HG03565 (cell line): ENCODE measurements at regions not wholly inside any gene's neighbourhood (a gene's known extent, or its start where the extent isn't known, plus 50 kb on each side); places are given as distances from the start of the nearest gene placed in this dataset.

Experiments used
- ATAC-seq: cut with Tn5 transposase; IDR thresholded peaks from one replicate; pipeline ENCODE4 v1.9.1; 2021; ENCODE audit warnings: mild to moderate bottlenecking, moderate library complexity; ENCODE audit not compliant: unreplicated experiment

GRCh38 chr12:69129017-69129416 lies 110.4 kb upstream of the CPSF6 start:
- no peak for ATAC-seq

- no peak for ATAC-seq
Measured at GRCh38 chr12:69129564-69129963, 109.8 kb upstream of the CPSF6 start.

DNA sequence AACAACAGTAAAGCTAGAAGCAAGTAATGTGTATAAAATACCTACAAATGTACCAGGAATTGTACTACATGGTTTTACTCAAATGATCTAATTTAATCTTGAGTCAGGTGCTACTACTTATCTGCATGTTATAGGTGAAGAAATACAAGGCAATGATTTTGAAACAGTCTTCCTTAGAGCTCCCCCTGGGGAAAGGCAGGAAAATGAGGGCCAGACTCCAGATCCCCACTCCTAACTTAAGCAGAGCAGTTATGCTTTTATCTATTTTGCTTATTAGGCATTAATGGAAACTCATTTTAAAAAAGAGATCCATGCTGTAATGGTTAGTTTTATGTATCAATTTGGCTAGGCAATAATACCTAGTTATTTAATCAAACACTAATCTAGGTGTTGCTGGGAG lies 109.3 kb upstream of the CPSF6 start:
- ATAC-seq, result no peak

- no peak for ATAC-seq
Measured at GRCh38 chr12:69131077-69131476, 108.3 kb upstream of the CPSF6 start.

GRCh38 chr12:69136931-69137613 lies 102.3 kb upstream of the CPSF6 start:
- ATAC-seq, result no peak

- ATAC-seq, result no peak
Measured at GRCh38 chr12:69141074-69141473, 98.3 kb upstream of the CPSF6 start.

- no peak for ATAC-seq
Measured at GRCh38 chr12:69149270-69149669, 90.1 kb upstream of the CPSF6 start.

- ATAC-seq, result no peak
Measured at GRCh38 chr12:69150083-69150795, 89.1 kb upstream of the CPSF6 start.

- ATAC-seq, result no peak
Measured at GRCh38 chr12:69150796-69151127, 88.6 kb upstream of the CPSF6 start.

DNA sequence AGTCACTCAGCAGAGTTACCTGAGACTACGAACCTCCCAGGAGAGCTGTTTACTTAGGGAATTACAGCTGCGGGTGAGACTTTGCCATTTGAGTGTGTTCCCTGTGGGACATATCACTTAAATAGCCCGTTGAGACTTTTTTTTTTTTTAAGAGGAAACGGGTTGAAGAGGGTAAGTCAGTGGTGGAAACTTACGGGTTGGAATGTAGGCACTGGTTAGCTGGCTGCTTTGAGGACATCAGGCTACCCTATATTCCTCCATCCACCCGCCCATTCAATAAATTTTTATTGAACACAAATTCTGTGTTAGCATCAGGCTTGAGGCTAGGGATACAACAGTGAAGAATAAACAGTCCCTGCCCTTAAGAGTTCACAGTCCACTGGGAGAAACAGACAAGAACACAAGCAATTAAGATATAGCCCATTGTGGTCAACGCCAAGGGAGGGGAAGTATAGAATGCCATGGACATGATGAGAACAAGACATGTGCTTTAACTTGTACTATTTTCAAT lies 88.1 kb upstream of the CPSF6 start:
- no peak for ATAC-seq

DNA sequence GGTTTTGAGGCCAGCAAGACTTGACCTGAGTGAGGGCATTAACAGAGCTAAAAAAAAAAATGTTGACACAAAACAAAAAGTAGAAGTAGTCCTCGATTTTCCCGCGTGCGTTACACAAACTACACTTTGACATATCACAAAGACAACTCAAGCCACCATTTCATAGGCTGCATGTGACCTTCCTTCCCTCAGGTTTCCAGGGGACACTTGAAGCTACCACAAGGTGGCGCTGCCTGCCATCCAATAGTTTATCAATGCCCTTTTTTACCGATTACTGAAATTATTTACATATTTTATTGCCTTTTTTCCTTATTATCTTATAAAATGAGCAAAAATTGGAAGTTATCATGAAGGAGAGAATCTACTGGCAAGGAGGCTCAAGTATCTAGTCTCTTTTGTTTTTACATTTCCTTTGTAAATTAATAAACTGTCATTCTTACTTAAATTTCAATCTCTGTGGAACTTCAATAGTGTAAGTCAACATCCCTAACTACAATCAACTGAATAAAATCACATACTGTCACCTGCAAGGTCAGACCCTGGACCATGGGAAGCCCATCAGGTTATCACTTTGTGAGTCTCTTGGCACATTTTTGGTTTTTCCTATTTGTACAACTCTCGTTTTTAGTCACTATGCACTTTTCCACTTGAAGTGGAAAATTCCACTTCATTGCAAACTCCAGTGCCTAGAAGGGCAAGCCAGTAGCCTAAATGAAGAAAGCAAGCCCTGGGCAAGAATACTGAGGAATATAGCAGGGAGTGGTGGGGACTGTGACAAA lies 84.6 kb upstream of the CPSF6 start:
- ATAC-seq, result no peak

DNA sequence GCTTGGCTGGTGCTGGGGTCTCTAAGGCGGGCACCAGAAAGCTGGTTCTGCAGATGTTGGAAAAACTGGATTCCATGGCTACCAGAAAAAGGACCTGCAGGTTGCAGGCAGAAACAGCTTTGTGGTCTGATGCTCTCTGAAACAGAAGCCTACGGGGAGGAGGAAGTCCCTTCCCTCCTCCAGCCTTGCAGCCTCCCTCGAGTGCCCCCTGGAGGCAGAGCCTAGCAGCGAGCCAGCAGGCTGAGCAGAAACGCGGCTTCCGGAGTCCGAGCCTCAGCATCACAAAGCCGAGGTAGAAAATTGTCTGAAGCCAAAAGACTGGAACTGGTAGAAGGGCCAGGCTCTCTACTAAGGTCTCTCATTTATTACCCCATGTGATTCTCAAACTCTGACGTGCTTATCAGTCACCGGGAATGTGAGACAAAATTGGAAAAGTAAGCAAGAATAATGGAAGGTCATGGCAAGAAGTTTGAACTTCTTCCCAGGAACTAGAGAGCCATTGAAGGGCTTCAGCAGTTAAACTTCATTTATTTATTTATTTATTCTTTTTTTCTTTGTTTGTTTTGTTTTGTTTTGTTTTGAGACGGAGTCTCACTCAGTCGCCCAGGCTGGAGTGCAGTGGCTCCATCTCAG lies 82.2 kb upstream of the CPSF6 start:
- ATAC-seq, result peak; percentile 84

DNA sequence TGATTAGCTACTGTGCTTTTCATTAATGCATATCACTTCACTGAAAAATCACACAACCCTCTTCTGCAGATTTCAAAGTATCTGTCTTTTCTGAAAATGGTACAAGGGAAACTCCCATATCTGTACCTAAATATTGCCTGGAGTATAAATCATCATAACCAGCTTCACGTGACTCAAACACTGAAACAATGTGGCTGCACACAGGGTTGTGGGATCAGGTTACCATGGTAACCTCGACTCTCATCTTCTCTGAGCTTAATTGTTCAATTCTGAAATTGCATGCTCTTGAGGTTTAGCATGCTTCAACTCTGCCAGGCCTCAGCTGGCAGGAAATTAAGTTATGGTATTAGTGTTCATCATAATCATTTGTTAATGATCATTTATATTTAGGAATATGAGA lies 77.5 kb upstream of the CPSF6 start:
- ATAC-seq, result peak; percentile 81

- ATAC-seq, result no peak
Measured at GRCh38 chr12:69163681-69164362, 75.5 kb upstream of the CPSF6 start.

DNA sequence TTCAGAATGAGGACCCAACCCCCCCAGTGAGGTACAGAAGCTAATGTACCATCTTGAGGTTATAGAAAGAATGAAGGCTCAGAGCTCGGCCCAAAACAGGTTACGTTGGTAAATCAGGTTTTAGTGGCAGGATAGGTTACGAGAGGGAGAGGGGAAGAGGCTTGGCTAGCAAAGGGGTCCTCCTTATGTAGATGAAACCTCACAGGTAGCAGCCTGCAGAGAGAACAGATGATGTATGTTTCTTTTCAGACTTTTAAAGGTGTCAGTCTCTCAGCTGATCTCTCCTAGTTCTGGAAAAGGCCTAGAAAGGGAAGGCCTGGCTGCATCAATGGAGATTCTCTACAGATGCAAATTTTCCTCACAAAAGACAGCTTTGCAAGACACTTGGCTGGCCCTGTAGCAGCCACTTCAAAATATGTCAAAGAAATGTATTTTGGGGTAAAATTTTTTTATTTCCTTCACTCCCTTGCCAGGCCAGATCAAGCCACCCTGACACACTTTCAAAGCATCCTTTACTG lies 71.7 kb upstream of the CPSF6 start:
- no peak for ATAC-seq

- no peak for ATAC-seq
Measured at GRCh38 chr12:69168363-69168762, 71.0 kb upstream of the CPSF6 start.

GRCh38 chr12:69168828-69169227 lies 70.5 kb upstream of the CPSF6 start:
- ATAC-seq, result no peak

- ATAC-seq, result no peak
Measured at GRCh38 chr12:69170293-69170692, 69.1 kb upstream of the CPSF6 start.

- ATAC-seq, result no peak
Measured at GRCh38 chr12:69171881-69172280, 67.5 kb upstream of the CPSF6 start.

DNA sequence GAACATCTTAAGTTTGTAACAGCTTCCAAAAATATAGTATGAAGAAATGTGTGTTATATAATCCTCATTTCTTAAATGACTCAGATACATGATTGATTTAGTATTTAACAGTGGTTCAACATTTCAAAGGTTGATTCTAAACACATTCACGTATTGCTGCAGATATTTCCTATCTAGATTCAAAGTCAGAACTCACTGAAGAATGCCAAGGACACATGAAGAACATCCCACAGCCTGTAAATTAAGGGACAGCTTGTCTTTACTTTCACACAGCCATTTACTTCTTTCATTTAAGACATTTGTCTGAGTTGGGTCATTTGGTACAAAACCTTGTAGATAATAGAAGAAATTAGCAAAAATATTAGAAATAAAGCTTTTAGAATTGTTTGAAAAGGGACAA lies 66.9 kb upstream of the CPSF6 start:
- ATAC-seq, result no peak

DNA sequence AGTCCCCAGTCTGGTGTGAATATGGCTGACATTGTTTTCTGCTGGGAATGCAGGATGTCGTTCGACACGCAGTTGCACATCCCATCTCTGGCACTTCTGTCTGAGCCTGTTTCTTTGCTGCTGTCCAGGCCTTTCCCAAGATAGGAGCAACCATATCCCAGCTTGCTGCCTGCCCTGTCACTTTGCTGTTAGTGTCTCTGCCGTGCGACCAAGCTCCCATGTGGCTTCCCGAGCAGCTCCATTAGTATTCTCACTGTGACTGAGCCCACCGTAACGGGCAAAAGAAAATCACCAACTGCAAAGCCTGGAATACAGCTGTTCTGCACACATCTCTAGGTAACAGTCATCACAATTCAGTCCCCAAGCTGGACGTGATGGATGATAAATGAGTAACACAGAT lies 66.0 kb upstream of the CPSF6 start:
- no peak for ATAC-seq
